Heart right ventricle (tissue), 16 donors: ENCODE measurements at regions not wholly inside any gene's neighbourhood (a gene's known extent, or its start where the extent isn't known, plus 50 kb on each side); places are given as distances from the start of the nearest gene placed in this dataset.

Source experiments
- ATAC-seq, 8 donors: fragments of 200-7000 bp; cut with Tn5 transposase; one replicate each; pipeline ENCODE4 v1.9.1; 2020; ENCODE audit warnings: mild to moderate bottlenecking in 8 of 8, moderate library complexity in 8 of 8, moderate number of reproducible peaks in 1 of 8
- DNase-seq, 2 donors: peaks; one replicate each; pipeline ENCODE4 v3.0.0-alpha.2; 2020
- H3K27ac ChIP-seq, 10 donors: fragments of 200-600 bp; sonication (generic) in 2 of 10; one replicate each; pipeline versions ENCODE4 v1.5.0 to v1.8.0; 2020 to 2022; ENCODE audit warnings: mild to moderate bottlenecking in 3 of 10
- H3K27me3 ChIP-seq, 7 donors: fragments of 200-600 bp; one replicate each; pipeline ENCODE4 v1.8.0; 2021 to 2022; ENCODE audit warnings: mild to moderate bottlenecking in 2 of 7
- H3K36me3 ChIP-seq, 9 donors: fragments of 200-600 bp; sonication (generic) in 1 of 9; one replicate each; pipeline versions ENCODE4 v1.5.0 to v1.8.0; 2020 to 2022; ENCODE audit warnings: mild to moderate bottlenecking in 2 of 9
- H3K4me1 ChIP-seq, 9 donors: fragments of 200-600 bp; sonication (generic) in 1 of 9; one replicate each; pipeline versions ENCODE4 v1.5.0 to v1.8.0; 2020 to 2022; ENCODE audit warnings: mild to moderate bottlenecking in 4 of 9
- H3K4me3 ChIP-seq, 10 donors: fragments of 200-600 bp; sonication (generic) in 2 of 10; one replicate each; pipeline versions ENCODE4 v1.5.0 to v1.8.0; 2020 to 2022; ENCODE audit warnings: mild to moderate bottlenecking in 7 of 10, moderate library complexity in 2 of 10
- H3K9me3 ChIP-seq, 11 donors: fragments of 200-600 bp in 10 of 11; sonication (generic) in 2 of 11; one replicate each; pipeline versions ENCODE4 v1.5.0 to v1.8.0; 2013 to 2022; ENCODE audit warnings: mild to moderate bottlenecking in 2 of 11, control low read depth in 1 of 11, moderate library complexity in 1 of 11
- CTCF ChIP-seq, 9 donors: fragments of 200-600 bp; sonication (generic) in 2 of 9; IDR thresholded peaks; one replicate each; pipeline versions ENCODE4 v1.5.0 to v1.8.0; 2021 to 2022; ENCODE audit warnings: antibody characterized with exemption in 9 of 9, mild to moderate bottlenecking in 5 of 9, moderate library complexity in 1 of 9
- WGBS, 2 donors: extraction: QIAGEN DNeasy Blood & Tissue Kit; methylation state at CpG; one replicate each; pipeline ENCODE4 v1.1.7; 2013; ENCODE audit warnings: inconsistent platforms in 1 of 2; 5-methylcytosine and 5-hydroxymethylcytosine counted together
- intact Hi-C, 10 donors: fragments of 100-400 bp; cut with DNase I; formaldehyde crosslinking; loops; one replicate each; pipeline versions ENCODE4 v1.11.1 to v1.14.2; 2022
- donor health status: Arrhythmogenic right ventricular cardiomyopathy.
- donor health status: ischemic (EF 13 %, LVEDD 7.1; RV severe dilation, severe dysfunction).
- donor health status: healthy with polysubstance abuse.
- donor health status: DM: no; HTN: yes; CAD: no.
- donor health status: DM: no; HTN: no; CAD: no.
- donor health status: ischemic (EF 25% LVEDD 6.9; RV normal size, moderate dysfunction).
- donor health status: ischemic (EF 25% LVEDD 5.7; RV mildly dilated, moderate dysfunction).
- donor health status: healthy.
- donor health status: DM: yes; HTN: yes; CAD: no.
- donor health status: Ischemic cardiomyopathy.
- donor health status: ischemic (EF 35%, LVEDD 5.7; RV mildly dilated, moderate dysfunction).
- donor health status: nonischemic (EF 11% LVEDD 7.7; RV severe dilation, severe dysfunction).
- donor health status: DM: yes; HTN: yes; CAD: no.
- donor health status: PGD.
- donor health status: ischemic (EF 29% LVEDD 5.4; RV normal size, mild dysfunction).
- donor health status: nonischemic (EF 23%, LVEDD 6.1; RV moderate dilation, normal function).

- H3K4me1 ChIP-seq, result no peaks in the 10 kb centered on the region
- no peak for ATAC-seq
- no peaks in the 10 kb centered on the region for H3K9me3 ChIP-seq
- intact Hi-C loops, result no loop called here
- 51 to 65% methylated on average over 7 of the region's 7 CpGs for WGBS, 2 donors
- no peak for DNase-seq
- no peak overlapping the region for H3K27ac ChIP-seq
- no peak overlapping the region for H3K4me3 ChIP-seq
- TF ChIP-seq CTCF (IDR thresholded peaks at IDR 0.05), result no peak
- no peaks in the 10 kb centered on the region for H3K36me3 ChIP-seq
- peaks cover 0 to 17% (median 0%) of the 10 kb centered on the region in 7 donors for H3K27me3 ChIP-seq
Observed at GRCh38 chr1:229985613-229986010, 81.4 kb upstream of the GALNT2 start.

GRCh38 chr1:229986737-229987337 is 80.2 kb upstream of the GALNT2 start:
- intact Hi-C loops, result no loop called here

GRCh38 chr1:229987953-229988352 is 79.1 kb upstream of the GALNT2 start:
- Histone ChIP-seq H3K4me3 (no peak overlapping the region), H3K4me1 (peaks cover 0 to 12% (median 0%) of the 10 kb centered on the region in 9 donors), H3K27me3 (peaks cover 0 to 12% (median 0%) of the 10 kb centered on the region in 7 donors), H3K27ac (no peak overlapping the region), H3K36me3 (no peaks in the 10 kb centered on the region), H3K9me3 (no peaks in the 10 kb centered on the region)
- TF ChIP-seq CTCF (IDR thresholded peaks at IDR 0.05), result no peak
- ATAC-seq (no peak), DNase-seq (no peak)
- intact Hi-C loops, result no loop called here
- WGBS, 2 donors, result 70 to 79% methylated on average over 6 of the region's 6 CpGs

More at GRCh38 chr1:229986737-229987337, 80.2 kb upstream of the GALNT2 start:
- no peak for DNase-seq
- no peak for ATAC-seq
- no peaks in the 10 kb centered on the region for H3K9me3 ChIP-seq
- no peak for TF ChIP-seq CTCF (IDR thresholded peaks at IDR 0.05)
- 76 to 80% methylated on average over 3 of the region's 3 CpGs for WGBS, 2 donors
- H3K36me3 ChIP-seq, result no peaks in the 10 kb centered on the region
- peaks cover 0 to 14% (median 0%) of the 10 kb centered on the region in 7 donors for H3K27me3 ChIP-seq
- H3K4me1 ChIP-seq, result peaks cover 0 to 10% (median 0%) of the 10 kb centered on the region in 9 donors
- H3K4me3 ChIP-seq, result no peak overlapping the region
- H3K27ac ChIP-seq, result no peak overlapping the region

- no peak for DNase-seq
- H3K27ac ChIP-seq, result no peak overlapping the region
- H3K4me3 ChIP-seq, result no peak overlapping the region
- intact Hi-C loops, result no loop called here
- 90 to 91% methylated on average over 5 of the region's 5 CpGs for WGBS, 2 donors
- H3K9me3 ChIP-seq, result no peaks in the 10 kb centered on the region
- no peak for TF ChIP-seq CTCF (IDR thresholded peaks at IDR 0.05)
- no peak for ATAC-seq
- peaks cover 0 to 12% (median 0%) of the 10 kb centered on the region in 7 donors for H3K27me3 ChIP-seq
- H3K36me3 ChIP-seq, result no peaks in the 10 kb centered on the region
- H3K4me1 ChIP-seq, result peaks cover 0 to 12% (median 0%) of the 10 kb centered on the region in 9 donors
Observed at GRCh38 chr1:229988534-229988933, 78.5 kb upstream of the GALNT2 start.
